GM23338 (cell line): ENCODE measurements at regions not wholly inside any gene's neighbourhood (a gene's known extent, or its start where the extent isn't known, plus 50 kb on each side); places are given as distances from the start of the nearest gene placed in this dataset.

Experiments used
- ATAC-seq: fragments of 200-7000 bp; cut with Tn5 transposase; 3 replicates; pipeline ENCODE4 v1.9.1; 2020
- DNase-seq: peaks from one replicate; pipeline ENCODE4 v3.0.0-alpha.2; 2015; ENCODE audit warnings: low spot score
- H2AFZ ChIP-seq: fragments of 200-600 bp; sonication (generic); 2 replicates; pipeline ENCODE4 v1.8.0; 2016; ENCODE audit warnings: antibody characterized with exemption, mild to moderate bottlenecking, moderate library complexity
- H3F3A ChIP-seq: fragments of 200-600 bp; sonication (generic); replicated peaks from 2 replicates; pipeline ENCODE4 v1.8.0; 2017; ENCODE audit warnings: antibody characterized with exemption, mixed run types, low read depth
- H3K27ac ChIP-seq: fragments of 200-600 bp; sonication (generic); 2 replicates; pipeline ENCODE4 v1.6.1; 2016; ENCODE audit warnings: low read depth
- H3K27me3 ChIP-seq: fragments of 200-600 bp; sonication (generic); 2 replicates; pipeline ENCODE4 v1.8.0; 2016; ENCODE audit warnings: mild to moderate bottlenecking, mixed run types, moderate library complexity; ENCODE audit not compliant: insufficient read depth
- H3K36me3 ChIP-seq: fragments of 200-600 bp; sonication (generic); 2 replicates; pipeline ENCODE4 v1.8.0; 2016; ENCODE audit warnings: mild to moderate bottlenecking; ENCODE audit not compliant: insufficient read depth
- H3K4me1 ChIP-seq: fragments of 200-600 bp; sonication (generic); 2 replicates; pipeline ENCODE4 v1.8.0; 2016; ENCODE audit warnings: mild to moderate bottlenecking, moderate library complexity; ENCODE audit not compliant: insufficient read depth
- H3K4me2 ChIP-seq: fragments of 200-600 bp; sonication (generic); 2 replicates; pipeline ENCODE4 v1.7.1; 2017; ENCODE audit warnings: mixed run types
- H3K4me3 ChIP-seq: fragments of 200-600 bp; sonication (generic); 2 replicates; pipeline ENCODE4 v1.6.1; 2016; ENCODE audit warnings: mixed run types
- H3K79me2 ChIP-seq: fragments of 200-600 bp; sonication (generic); replicated peaks from 2 replicates; pipeline ENCODE4 v1.8.0; 2017; ENCODE audit warnings: mild to moderate bottlenecking; ENCODE audit not compliant: insufficient read depth
- H3K9me2 ChIP-seq: fragments of 200-600 bp; sonication (generic); 2 replicates; pipeline ENCODE4 v1.8.0; 2017; ENCODE audit not compliant: insufficient read depth
- H4K20me1 ChIP-seq: fragments of 200-600 bp; sonication (generic); replicated peaks from 2 replicates; pipeline ENCODE4 v1.8.0; 2017; ENCODE audit warnings: mild to moderate bottlenecking; ENCODE audit not compliant: insufficient read depth
- H3K27ac Mint-ChIP-seq: 2 replicates; pipeline ENCODE4 v1.8.0; 2020; ENCODE audit warnings: inconsistent platforms, mild to moderate bottlenecking, moderate library complexity, mixed read lengths
- H3K27me3 Mint-ChIP-seq: 3 replicates; pipeline ENCODE4 v1.8.0; 2022; ENCODE audit warnings: low read depth, mild to moderate bottlenecking, moderate library complexity, mixed read lengths, inconsistent platforms; ENCODE audit not compliant: insufficient read depth, poor library complexity
- H3K36me3 Mint-ChIP-seq: 3 replicates; pipeline ENCODE4 v1.8.0; 2021; ENCODE audit warnings: low read depth, mild to moderate bottlenecking, inconsistent platforms, moderate library complexity, mixed read lengths
- H3K4me1 Mint-ChIP-seq: 3 replicates; pipeline ENCODE4 v1.8.0; 2020; ENCODE audit warnings: mild to moderate bottlenecking, inconsistent platforms, mixed read lengths
- H3K4me3 Mint-ChIP-seq: 3 replicates; pipeline ENCODE4 v1.8.0; 2021; ENCODE audit warnings: moderate library complexity, mild to moderate bottlenecking, inconsistent platforms, mixed read lengths
- H3K9me3 Mint-ChIP-seq: 3 replicates; pipeline ENCODE4 v1.8.0; 2020; ENCODE audit warnings: moderate library complexity, mild to moderate bottlenecking, inconsistent platforms, mixed read lengths
- CREB1 ChIP-seq: fragments of 250-450 bp; sonication (Bioruptor Pico); IDR thresholded peaks from 2 replicates; pipeline ENCODE4 v1.5.0; 2020; ENCODE audit warnings: low read depth, mild to moderate bottlenecking, moderate library complexity
- EZH2 ChIP-seq: fragments of 200-600 bp; sonication (generic); IDR thresholded peaks from one replicate; pipeline ENCODE4 v1.8.0; 2017; ENCODE audit warnings: antibody characterized with exemption, mild to moderate bottlenecking, low read depth; ENCODE audit not compliant: unreplicated experiment
- EZH2phosphoT487 ChIP-seq: fragments of 200-600 bp; sonication (generic); IDR thresholded peaks from one replicate; pipeline ENCODE4 v1.8.1; 2018; ENCODE audit warnings: antibody characterized with exemption; ENCODE audit not compliant: unreplicated experiment
- JUNB ChIP-seq: IDR thresholded peaks from one replicate; pipeline ENCODE4 v1.6.1; 2016; ENCODE audit warnings: antibody characterized with exemption; ENCODE audit not compliant: unreplicated experiment
- NANOG ChIP-seq: IDR thresholded peaks from 2 replicates; pipeline ENCODE4 v1.6.1; 2016; ENCODE audit warnings: antibody characterized with exemption, borderline replicate concordance
- POLR2AphosphoS5 ChIP-seq: IDR thresholded peaks from 2 replicates; pipeline ENCODE4 v1.6.1; 2016; ENCODE audit warnings: antibody characterized with exemption, low read depth
- STAT1 ChIP-seq: IDR thresholded peaks from one replicate; pipeline ENCODE4 v1.6.1; 2016; ENCODE audit warnings: antibody characterized with exemption; ENCODE audit not compliant: unreplicated experiment
- ZNF114 ChIP-seq: fragments of 250-450 bp; sonication (Bioruptor Pico); IDR thresholded peaks from 2 replicates; pipeline ENCODE4 v1.5.0; 2020; ENCODE audit warnings: mild to moderate bottlenecking, moderate library complexity
- ZNF331 ChIP-seq: fragments of 250-450 bp; sonication (Bioruptor Pico); IDR thresholded peaks from 2 replicates; pipeline ENCODE4 v1.5.0; 2020; ENCODE audit warnings: low read depth, mild to moderate bottlenecking, moderate library complexity
- TF ChIP-seq, protein P1 (sequence below): fragments of 250-450 bp; sonication (Bioruptor Pico); IDR thresholded peaks from 2 replicates; pipeline ENCODE4 v1.5.0; 2020; ENCODE audit warnings: mild to moderate bottlenecking, moderate library complexity
- TF ChIP-seq, protein P2 (sequence below): IDR thresholded peaks from one replicate; pipeline ENCODE4 v1.6.1; 2018; ENCODE audit warnings: antibody characterized with exemption; ENCODE audit not compliant: unreplicated experiment
- TF ChIP-seq, protein P3 (sequence below), 2 experiments: fragments of 200-600 bp in 1 of 2; sonication (generic) in 1 of 2; conservative IDR thresholded peaks; 2 replicates each; pipeline versions ENCODE4 v1.5.1 to v1.6.1; 2016 to 2017; ENCODE audit warnings: antibody characterized with exemption in 2 of 2, low read depth in 2 of 2, mild to moderate bottlenecking in 2 of 2, moderate library complexity in 1 of 2
- TF ChIP-seq, protein P4 (sequence below): IDR thresholded peaks from 2 replicates; pipeline ENCODE4 v1.6.1; 2016; ENCODE audit warnings: antibody characterized with exemption

DNA sequence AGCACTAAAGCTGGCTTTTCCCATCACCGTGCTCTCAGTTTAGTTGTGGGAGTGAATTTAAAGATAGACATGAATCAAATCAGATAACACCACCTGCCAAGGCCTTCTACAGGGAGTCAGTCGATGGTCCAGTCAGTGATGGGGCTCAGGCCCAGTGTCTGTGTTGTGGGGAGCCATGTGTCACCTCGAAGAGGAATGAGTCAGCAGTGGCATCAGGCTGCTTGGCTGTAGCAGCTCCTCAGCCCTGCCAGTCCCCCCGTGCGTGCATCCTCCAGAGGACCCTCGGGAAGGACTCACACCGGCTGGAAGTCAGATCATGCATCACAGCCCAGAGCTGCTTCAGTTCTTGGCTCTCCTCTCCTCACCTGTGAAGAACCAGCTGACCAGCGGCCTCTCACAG is 420.4 kb upstream of the RAB6C start:
- Mint-ChIP-seq H3K27ac (no peak overlapping the region), H3K27me3 (peaks cover 2% of the 10 kb centered on the region), H3K4me3 (no peak overlapping the region), H3K36me3 (no peaks in the 10 kb centered on the region), H3K4me1 (peaks cover 16% of the 10 kb centered on the region), H3K9me3 (no peaks in the 10 kb centered on the region)
- no peaks in the 10 kb centered on the region for H3K4me1 ChIP-seq
- H3K4me2 ChIP-seq, result no peak overlapping the region
- no peak overlapping the region for H3K4me3 ChIP-seq
- no peaks in the 10 kb centered on the region for H3K27me3 ChIP-seq
- TF ChIP-seq, protein P1, sequence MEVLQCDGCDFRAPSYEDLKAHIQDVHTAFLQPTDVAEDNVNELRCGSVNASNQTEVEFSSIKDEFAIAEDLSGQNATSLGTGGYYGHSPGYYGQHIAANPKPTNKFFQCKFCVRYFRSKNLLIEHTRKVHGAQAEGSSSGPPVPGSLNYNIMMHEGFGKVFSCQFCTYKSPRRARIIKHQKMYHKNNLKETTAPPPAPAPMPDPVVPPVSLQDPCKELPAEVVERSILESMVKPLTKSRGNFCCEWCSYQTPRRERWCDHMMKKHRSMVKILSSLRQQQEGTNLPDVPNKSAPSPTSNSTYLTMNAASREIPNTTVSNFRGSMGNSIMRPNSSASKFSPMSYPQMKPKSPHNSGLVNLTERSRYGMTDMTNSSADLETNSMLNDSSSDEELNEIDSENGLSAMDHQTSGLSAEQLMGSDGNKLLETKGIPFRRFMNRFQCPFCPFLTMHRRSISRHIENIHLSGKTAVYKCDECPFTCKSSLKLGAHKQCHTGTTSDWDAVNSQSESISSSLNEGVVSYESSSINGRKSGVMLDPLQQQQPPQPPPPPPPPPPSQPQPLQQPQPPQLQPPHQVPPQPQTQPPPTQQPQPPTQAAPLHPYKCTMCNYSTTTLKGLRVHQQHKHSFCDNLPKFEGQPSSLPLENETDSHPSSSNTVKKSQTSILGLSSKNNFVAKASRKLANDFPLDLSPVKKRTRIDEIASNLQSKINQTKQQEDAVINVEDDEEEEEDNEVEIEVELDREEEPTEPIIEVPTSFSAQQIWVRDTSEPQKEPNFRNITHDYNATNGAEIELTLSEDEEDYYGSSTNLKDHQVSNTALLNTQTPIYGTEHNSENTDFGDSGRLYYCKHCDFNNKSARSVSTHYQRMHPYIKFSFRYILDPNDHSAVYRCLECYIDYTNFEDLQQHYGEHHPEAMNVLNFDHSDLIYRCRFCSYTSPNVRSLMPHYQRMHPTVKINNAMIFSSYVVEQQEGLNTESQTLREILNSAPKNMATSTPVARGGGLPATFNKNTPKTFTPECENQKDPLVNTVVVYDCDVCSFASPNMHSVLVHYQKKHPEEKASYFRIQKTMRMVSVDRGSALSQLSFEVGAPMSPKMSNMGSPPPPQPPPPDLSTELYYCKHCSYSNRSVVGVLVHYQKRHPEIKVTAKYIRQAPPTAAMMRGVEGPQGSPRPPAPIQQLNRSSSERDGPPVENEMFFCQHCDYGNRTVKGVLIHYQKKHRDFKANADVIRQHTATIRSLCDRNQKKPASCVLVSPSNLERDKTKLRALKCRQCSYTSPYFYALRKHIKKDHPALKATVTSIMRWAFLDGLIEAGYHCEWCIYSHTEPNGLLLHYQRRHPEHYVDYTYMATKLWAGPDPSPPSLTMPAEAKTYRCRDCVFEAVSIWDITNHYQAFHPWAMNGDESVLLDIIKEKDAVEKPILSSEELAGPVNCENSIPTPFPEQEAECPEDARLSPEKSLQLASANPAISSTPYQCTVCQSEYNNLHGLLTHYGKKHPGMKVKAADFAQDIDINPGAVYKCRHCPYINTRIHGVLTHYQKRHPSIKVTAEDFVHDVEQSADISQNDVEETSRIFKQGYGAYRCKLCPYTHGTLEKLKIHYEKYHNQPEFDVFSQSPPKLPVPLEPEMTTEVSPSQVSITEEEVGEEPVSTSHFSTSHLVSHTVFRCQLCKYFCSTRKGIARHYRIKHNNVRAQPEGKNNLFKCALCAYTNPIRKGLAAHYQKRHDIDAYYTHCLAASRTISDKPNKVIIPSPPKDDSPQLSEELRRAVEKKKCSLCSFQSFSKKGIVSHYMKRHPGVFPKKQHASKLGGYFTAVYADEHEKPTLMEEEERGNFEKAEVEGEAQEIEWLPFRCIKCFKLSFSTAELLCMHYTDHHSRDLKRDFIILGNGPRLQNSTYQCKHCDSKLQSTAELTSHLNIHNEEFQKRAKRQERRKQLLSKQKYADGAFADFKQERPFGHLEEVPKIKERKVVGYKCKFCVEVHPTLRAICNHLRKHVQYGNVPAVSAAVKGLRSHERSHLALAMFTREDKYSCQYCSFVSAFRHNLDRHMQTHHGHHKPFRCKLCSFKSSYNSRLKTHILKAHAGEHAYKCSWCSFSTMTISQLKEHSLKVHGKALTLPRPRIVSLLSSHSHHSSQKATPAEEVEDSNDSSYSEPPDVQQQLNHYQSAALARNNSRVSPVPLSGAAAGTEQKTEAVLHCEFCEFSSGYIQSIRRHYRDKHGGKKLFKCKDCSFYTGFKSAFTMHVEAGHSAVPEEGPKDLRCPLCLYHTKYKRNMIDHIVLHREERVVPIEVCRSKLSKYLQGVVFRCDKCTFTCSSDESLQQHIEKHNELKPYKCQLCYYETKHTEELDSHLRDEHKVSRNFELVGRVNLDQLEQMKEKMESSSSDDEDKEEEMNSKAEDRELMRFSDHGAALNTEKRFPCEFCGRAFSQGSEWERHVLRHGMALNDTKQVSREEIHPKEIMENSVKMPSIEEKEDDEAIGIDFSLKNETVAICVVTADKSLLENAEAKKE, result no peak
- TF ChIP-seq, protein P2, sequence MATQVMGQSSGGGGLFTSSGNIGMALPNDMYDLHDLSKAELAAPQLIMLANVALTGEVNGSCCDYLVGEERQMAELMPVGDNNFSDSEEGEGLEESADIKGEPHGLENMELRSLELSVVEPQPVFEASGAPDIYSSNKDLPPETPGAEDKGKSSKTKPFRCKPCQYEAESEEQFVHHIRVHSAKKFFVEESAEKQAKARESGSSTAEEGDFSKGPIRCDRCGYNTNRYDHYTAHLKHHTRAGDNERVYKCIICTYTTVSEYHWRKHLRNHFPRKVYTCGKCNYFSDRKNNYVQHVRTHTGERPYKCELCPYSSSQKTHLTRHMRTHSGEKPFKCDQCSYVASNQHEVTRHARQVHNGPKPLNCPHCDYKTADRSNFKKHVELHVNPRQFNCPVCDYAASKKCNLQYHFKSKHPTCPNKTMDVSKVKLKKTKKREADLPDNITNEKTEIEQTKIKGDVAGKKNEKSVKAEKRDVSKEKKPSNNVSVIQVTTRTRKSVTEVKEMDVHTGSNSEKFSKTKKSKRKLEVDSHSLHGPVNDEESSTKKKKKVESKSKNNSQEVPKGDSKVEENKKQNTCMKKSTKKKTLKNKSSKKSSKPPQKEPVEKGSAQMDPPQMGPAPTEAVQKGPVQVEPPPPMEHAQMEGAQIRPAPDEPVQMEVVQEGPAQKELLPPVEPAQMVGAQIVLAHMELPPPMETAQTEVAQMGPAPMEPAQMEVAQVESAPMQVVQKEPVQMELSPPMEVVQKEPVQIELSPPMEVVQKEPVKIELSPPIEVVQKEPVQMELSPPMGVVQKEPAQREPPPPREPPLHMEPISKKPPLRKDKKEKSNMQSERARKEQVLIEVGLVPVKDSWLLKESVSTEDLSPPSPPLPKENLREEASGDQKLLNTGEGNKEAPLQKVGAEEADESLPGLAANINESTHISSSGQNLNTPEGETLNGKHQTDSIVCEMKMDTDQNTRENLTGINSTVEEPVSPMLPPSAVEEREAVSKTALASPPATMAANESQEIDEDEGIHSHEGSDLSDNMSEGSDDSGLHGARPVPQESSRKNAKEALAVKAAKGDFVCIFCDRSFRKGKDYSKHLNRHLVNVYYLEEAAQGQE, result no peak
- TF ChIP-seq, protein P3, sequence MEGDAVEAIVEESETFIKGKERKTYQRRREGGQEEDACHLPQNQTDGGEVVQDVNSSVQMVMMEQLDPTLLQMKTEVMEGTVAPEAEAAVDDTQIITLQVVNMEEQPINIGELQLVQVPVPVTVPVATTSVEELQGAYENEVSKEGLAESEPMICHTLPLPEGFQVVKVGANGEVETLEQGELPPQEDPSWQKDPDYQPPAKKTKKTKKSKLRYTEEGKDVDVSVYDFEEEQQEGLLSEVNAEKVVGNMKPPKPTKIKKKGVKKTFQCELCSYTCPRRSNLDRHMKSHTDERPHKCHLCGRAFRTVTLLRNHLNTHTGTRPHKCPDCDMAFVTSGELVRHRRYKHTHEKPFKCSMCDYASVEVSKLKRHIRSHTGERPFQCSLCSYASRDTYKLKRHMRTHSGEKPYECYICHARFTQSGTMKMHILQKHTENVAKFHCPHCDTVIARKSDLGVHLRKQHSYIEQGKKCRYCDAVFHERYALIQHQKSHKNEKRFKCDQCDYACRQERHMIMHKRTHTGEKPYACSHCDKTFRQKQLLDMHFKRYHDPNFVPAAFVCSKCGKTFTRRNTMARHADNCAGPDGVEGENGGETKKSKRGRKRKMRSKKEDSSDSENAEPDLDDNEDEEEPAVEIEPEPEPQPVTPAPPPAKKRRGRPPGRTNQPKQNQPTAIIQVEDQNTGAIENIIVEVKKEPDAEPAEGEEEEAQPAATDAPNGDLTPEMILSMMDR (conservative IDR thresholded peaks at IDR 0.05; ENCODE audit: low read depth in 2 of 2), result no peak
- TF ChIP-seq EZH2 (no peak), EZH2phosphoT487 (no peak), ZNF331 (CRISPR knock-in tag) (no peak), CREB1 (CRISPR knock-in tag) (no peak), STAT1 (no peak), POLR2AphosphoS5 (no peak), ZNF114 (CRISPR knock-in tag) (no peak), NANOG (no peak), JUNB (no peak)
- TF ChIP-seq, protein P4, sequence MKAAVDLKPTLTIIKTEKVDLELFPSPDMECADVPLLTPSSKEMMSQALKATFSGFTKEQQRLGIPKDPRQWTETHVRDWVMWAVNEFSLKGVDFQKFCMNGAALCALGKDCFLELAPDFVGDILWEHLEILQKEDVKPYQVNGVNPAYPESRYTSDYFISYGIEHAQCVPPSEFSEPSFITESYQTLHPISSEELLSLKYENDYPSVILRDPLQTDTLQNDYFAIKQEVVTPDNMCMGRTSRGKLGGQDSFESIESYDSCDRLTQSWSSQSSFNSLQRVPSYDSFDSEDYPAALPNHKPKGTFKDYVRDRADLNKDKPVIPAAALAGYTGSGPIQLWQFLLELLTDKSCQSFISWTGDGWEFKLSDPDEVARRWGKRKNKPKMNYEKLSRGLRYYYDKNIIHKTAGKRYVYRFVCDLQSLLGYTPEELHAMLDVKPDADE, result no peak
- H3K9me2 ChIP-seq, result no peaks in the 10 kb centered on the region
- H3K36me3 ChIP-seq, result no peaks in the 10 kb centered on the region
- no peaks in the 10 kb centered on the region for H3F3A ChIP-seq
- no peaks in the 10 kb centered on the region for H4K20me1 ChIP-seq
- H2AFZ ChIP-seq, result 0 out of 2 replicates have a peak overlapping the region, but pooled peaks have one; percentile 28
- no peaks in the 10 kb centered on the region for H3K79me2 ChIP-seq
- H3K27ac ChIP-seq, result no peak overlapping the region
- ATAC-seq (no peak), DNase-seq (no peak)
